ENCODE measurements at regions not wholly inside any gene's neighbourhood (a gene's known extent, or its start where the extent isn't known, plus 50 kb on each side); places are given as distances from the start of the nearest gene placed in this dataset.

DNA sequence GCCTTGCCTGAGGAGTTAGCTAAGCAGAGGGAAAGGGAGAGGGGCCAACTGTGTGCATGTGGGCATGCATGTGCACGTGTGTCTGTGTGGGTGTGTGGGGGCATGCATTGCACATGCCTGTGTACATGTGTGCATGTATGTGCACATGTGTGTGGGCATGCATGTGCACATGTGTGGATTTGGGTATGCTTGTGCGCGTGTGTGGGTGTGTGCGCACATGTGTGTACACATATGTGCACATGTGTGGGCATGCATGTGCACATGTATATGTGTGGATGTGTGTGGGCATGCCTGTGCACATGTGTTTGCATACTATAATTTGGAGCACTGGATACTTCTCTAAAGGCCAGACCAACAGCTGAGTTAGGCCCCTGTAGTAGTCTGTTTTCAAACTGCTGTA is 350.0 kb downstream of the PRDM2 start:
- TF ChIP-seq MNT (IDR thresholded peaks at IDR 0.05) (peak; percentile 99), HNF4A (CRISPR knock-in tag; IDR thresholded peaks at IDR 0.05) (no peak)
- ChIA-PET CTCF (ENCODE audit: low intra/inter-chr PET ratio, low total read pairs) (no interaction called here), POLR2A (no interaction called here)
- in situ Hi-C loops (cut with HindIII; ENCODE audit: extremely low pct_ligation_motif_present, low pct_unique_long_range_greater_than_20kb): no loop called here
- no peak overlapping the region for H3K9ac ChIP-seq (ENCODE audit: insufficient read depth, low read depth, low read length)
- H3K4me3 ChIP-seq (replicated peaks in 1 of 3; ENCODE audit: insufficient read depth in 1 of 3, low read depth in 2 of 3, low read length in 3 of 3): no peak overlapping the region
- no peaks in the 10 kb centered on the region; the same call in 1 of the 2 replicates for H3K9me3 ChIP-seq (ENCODE audit: low read length)
- H3K4me2 ChIP-seq (ENCODE audit: low read depth, low read length): no peak overlapping the region
- intact Hi-C loops (cut with micrococcal nuclease; ENCODE audit: unreplicated experiment): no loop called here
- H3K79me2 ChIP-seq (ENCODE audit: insufficient read depth, low read length): no peaks in the 10 kb centered on the region
- H3K36me3 ChIP-seq (replicated peaks in 1 of 2; ENCODE audit: control insufficient read depth in 1 of 2, insufficient read depth in 2 of 2, low read length in 2 of 2): no peaks in the 10 kb centered on the region
- H3K27me3 ChIP-seq (ENCODE audit: control insufficient read depth in 1 of 2, insufficient read depth in 2 of 2, low read length in 2 of 2): peaks cover 0 to 1% of the 10 kb centered on the region in 2 experiments; a peak in 1 of 5 replicates
- FAIRE-seq (no peak), ATAC-seq (no peak), DNase-seq (ENCODE audit: low spot score) (no peak)
- no peaks in the 10 kb centered on the region for H4K20me1 ChIP-seq (ENCODE audit: insufficient read depth, low read length)
- H2AFZ ChIP-seq (ENCODE audit: low read length): no peak overlapping the region
- 0% methylated on average over 1 of the region's 4 CpGs for WGBS (ENCODE audit: low lambda C conversion rate)
- BruUV-seq (replicated peaks): no TSS peak
- no peaks in the 10 kb centered on the region for H3K4me1 ChIP-seq (ENCODE audit: insufficient read depth, low read length)
- no peak overlapping the region for H3K27ac ChIP-seq (ENCODE audit: extremely low read length, insufficient read depth, low read length)

- BruUV-seq (replicated peaks): no TSS peak
- H3K79me2 ChIP-seq (ENCODE audit: insufficient read depth, low read length): no peaks in the 10 kb centered on the region
- POLR2A ChIA-PET: no interaction called here
- CTCF ChIA-PET (ENCODE audit: low intra/inter-chr PET ratio, low total read pairs): no interaction called here
- intact Hi-C loops (cut with micrococcal nuclease; ENCODE audit: unreplicated experiment) (no loop called here), in situ Hi-C loops (cut with HindIII; ENCODE audit: extremely low pct_ligation_motif_present, low pct_unique_long_range_greater_than_20kb) (no loop called here)
- no peaks in the 10 kb centered on the region for H3K9me3 ChIP-seq (ENCODE audit: low read length)
- no peaks in the 10 kb centered on the region for H3K36me3 ChIP-seq (replicated peaks in 1 of 2; ENCODE audit: control insufficient read depth in 1 of 2, insufficient read depth in 2 of 2, low read length in 2 of 2)
- no peak overlapping the region for H3K4me3 ChIP-seq (replicated peaks in 1 of 3; ENCODE audit: insufficient read depth in 1 of 3, low read depth in 2 of 3, low read length in 3 of 3)
- no peak overlapping the region for H3K27ac ChIP-seq (ENCODE audit: extremely low read length, insufficient read depth, low read length)
- H2AFZ ChIP-seq (ENCODE audit: low read length): no peak overlapping the region
- peaks cover 0 to 1% of the 10 kb centered on the region in 2 experiments; a peak in 1 of 5 replicates for H3K27me3 ChIP-seq (ENCODE audit: control insufficient read depth in 1 of 2, insufficient read depth in 2 of 2, low read length in 2 of 2)
- 2% methylated on average over 4 of the region's 4 CpGs for WGBS (ENCODE audit: low lambda C conversion rate)
- no peak for ATAC-seq
- no peaks in the 10 kb centered on the region for H3K4me1 ChIP-seq (ENCODE audit: insufficient read depth, low read length)
- no peak for FAIRE-seq
- no peak overlapping the region for H3K4me2 ChIP-seq (ENCODE audit: low read depth, low read length)
- DNase-seq (ENCODE audit: low spot score): no peak
- H4K20me1 ChIP-seq (ENCODE audit: insufficient read depth, low read length): no peaks in the 10 kb centered on the region
- no peak overlapping the region for H3K9ac ChIP-seq (ENCODE audit: insufficient read depth, low read depth, low read length)
- TF ChIP-seq, protein P1, sequence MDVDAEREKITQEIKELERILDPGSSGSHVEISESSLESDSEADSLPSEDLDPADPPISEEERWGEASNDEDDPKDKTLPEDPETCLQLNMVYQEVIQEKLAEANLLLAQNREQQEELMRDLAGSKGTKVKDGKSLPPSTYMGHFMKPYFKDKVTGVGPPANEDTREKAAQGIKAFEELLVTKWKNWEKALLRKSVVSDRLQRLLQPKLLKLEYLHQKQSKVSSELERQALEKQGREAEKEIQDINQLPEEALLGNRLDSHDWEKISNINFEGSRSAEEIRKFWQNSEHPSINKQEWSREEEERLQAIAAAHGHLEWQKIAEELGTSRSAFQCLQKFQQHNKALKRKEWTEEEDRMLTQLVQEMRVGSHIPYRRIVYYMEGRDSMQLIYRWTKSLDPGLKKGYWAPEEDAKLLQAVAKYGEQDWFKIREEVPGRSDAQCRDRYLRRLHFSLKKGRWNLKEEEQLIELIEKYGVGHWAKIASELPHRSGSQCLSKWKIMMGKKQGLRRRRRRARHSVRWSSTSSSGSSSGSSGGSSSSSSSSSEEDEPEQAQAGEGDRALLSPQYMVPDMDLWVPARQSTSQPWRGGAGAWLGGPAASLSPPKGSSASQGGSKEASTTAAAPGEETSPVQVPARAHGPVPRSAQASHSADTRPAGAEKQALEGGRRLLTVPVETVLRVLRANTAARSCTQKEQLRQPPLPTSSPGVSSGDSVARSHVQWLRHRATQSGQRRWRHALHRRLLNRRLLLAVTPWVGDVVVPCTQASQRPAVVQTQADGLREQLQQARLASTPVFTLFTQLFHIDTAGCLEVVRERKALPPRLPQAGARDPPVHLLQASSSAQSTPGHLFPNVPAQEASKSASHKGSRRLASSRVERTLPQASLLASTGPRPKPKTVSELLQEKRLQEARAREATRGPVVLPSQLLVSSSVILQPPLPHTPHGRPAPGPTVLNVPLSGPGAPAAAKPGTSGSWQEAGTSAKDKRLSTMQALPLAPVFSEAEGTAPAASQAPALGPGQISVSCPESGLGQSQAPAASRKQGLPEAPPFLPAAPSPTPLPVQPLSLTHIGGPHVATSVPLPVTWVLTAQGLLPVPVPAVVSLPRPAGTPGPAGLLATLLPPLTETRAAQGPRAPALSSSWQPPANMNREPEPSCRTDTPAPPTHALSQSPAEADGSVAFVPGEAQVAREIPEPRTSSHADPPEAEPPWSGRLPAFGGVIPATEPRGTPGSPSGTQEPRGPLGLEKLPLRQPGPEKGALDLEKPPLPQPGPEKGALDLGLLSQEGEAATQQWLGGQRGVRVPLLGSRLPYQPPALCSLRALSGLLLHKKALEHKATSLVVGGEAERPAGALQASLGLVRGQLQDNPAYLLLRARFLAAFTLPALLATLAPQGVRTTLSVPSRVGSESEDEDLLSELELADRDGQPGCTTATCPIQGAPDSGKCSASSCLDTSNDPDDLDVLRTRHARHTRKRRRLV (CRISPR knock-in tag; IDR thresholded peaks at IDR 0.05): no peak
- no peak for TF ChIP-seq ZBTB38 (CRISPR knock-in tag; IDR thresholded peaks at IDR 0.05)
- TF ChIP-seq STAT5B (CRISPR knock-in tag; IDR thresholded peaks at IDR 0.05): no peak
- TF ChIP-seq HNRNPLL (IDR thresholded peaks at IDR 0.05; ENCODE audit: low read depth, low read length, poor library complexity, severe bottlenecking): no peak
Measured at GRCh38 chr1:14055442-14056223, 355.6 kb downstream of the PRDM2 start.
